B cell (primary cell): ENCODE measurements at regions not wholly inside any gene's neighbourhood (a gene's known extent, or its start where the extent isn't known, plus 50 kb on each side); places are given as distances from the start of the nearest gene placed in this dataset.

Source experiments
- ATAC-seq: fragments of 200-7000 bp; cut with Tn5 transposase; one replicate; pipeline ENCODE4 v1.10.0; 2021; ENCODE audit warnings: low read depth, mild to moderate bottlenecking, moderate number of reproducible peaks, moderate library complexity
- CTCF ChIA-PET: fragments of 350-600 bp; sonication (Branson Sonifier 250); formaldehyde crosslinking; loops from one replicate; lab custom pipeline; 2021; ENCODE audit warnings: antibody characterized with exemption, inconsistent platforms; lab: Charles Lee
- POLR2A ChIA-PET: fragments of 350-600 bp; sonication (Branson Sonifier 250); formaldehyde crosslinking; loops from one replicate; lab custom pipeline; 2021; ENCODE audit warnings: antibody characterized with exemption; lab: Charles Lee
- DNase-seq: peaks from one replicate; pipeline ENCODE4 v3.0.0; 2013
- H2AFZ ChIP-seq: 2 replicates; pipeline ENCODE4 v1.6.1; 2012; ENCODE audit warnings: mild to moderate bottlenecking, low read depth, low read length; ENCODE audit not compliant: insufficient read depth, poor library complexity, severe bottlenecking
- H3K27ac ChIP-seq, 2 donors: 1 replicate in 1 of 2; 2 replicates in 1 of 2; pipeline ENCODE4 v1.5.1; 2012 to 2013; ENCODE audit warnings: low read length in 2 of 2, mild to moderate bottlenecking in 2 of 2, moderate library complexity in 1 of 2
- H3K27me3 ChIP-seq, 4 experiments: fragments of 200-600 bp in 1 of 4; sonication (generic) in 1 of 4; replicated peaks in 1 of 4; 1 replicate in 2 of 4; 2 replicates in 2 of 4; pipeline versions ENCODE4 v1.6.1 to v1.7.0; 2013 to 2016; ENCODE audit warnings: low read length in 3 of 4, mild to moderate bottlenecking in 2 of 4, mixed read lengths in 1 of 4, moderate library complexity in 1 of 4; ENCODE audit not compliant: insufficient read depth in 4 of 4, control insufficient read depth in 3 of 4; ENCODE audit errors: control extremely low read depth in 1 of 4
- H3K36me3 ChIP-seq, 2 experiments: replicated peaks in 1 of 2; 1 replicate in 1 of 2; 2 replicates in 1 of 2; pipeline versions ENCODE4 v1.6.1 to v1.7.1; 2013; ENCODE audit warnings: low read length in 1 of 2; ENCODE audit not compliant: insufficient read depth in 2 of 2, control insufficient read depth in 1 of 2; ENCODE audit errors: control extremely low read depth in 1 of 2, extremely low read depth in 1 of 2
- H3K4me1 ChIP-seq, 2 donors: fragments of 200-600 bp in 1 of 2; sonication (generic) in 1 of 2; 1 replicate in 1 of 2; 2 replicates in 1 of 2; pipeline versions ENCODE4 v1.5.1 to v1.6.1; 2013 to 2017; ENCODE audit warnings: low read length in 2 of 2; ENCODE audit not compliant: control insufficient read depth in 2 of 2, insufficient read depth in 2 of 2
- H3K4me2 ChIP-seq: replicated peaks from 2 replicates; pipeline ENCODE3; 2012; ENCODE audit warnings: mild to moderate bottlenecking, low read depth, low read length; ENCODE audit not compliant: poor library complexity, severe bottlenecking
- H3K4me3 ChIP-seq, 5 experiments: fragments of 200-600 bp in 1 of 5; sonication (generic) in 1 of 5; 1 replicate in 3 of 5; 2 replicates in 2 of 5; pipeline versions ENCODE4 v1.5.1 to v1.7.0; 2011 to 2016; ENCODE audit warnings: low read length in 4 of 5, mild to moderate bottlenecking in 4 of 5, low read depth in 2 of 5, control low read depth in 1 of 5, moderate library complexity in 1 of 5; ENCODE audit not compliant: insufficient read depth in 1 of 5; ENCODE audit errors: control extremely low read depth in 1 of 5, extremely low read depth in 1 of 5
- H3K79me2 ChIP-seq: fragments of 200-600 bp; sonication (generic); one replicate; pipeline ENCODE4 v1.6.0; 2016; ENCODE audit warnings: low read length; ENCODE audit not compliant: control insufficient read depth, insufficient read depth
- H3K9ac ChIP-seq: fragments of 200-600 bp; sonication (generic); 2 replicates; pipeline ENCODE4 v1.6.1; 2017; ENCODE audit warnings: mild to moderate bottlenecking, low read length, moderate library complexity
- H3K9me3 ChIP-seq, 3 donors: one replicate each; pipeline versions ENCODE4 v1.6.1 to v1.7.1; 2013; ENCODE audit warnings: low read length in 2 of 3; ENCODE audit not compliant: control insufficient read depth in 2 of 3, insufficient read depth in 1 of 3; ENCODE audit errors: control extremely low read depth in 1 of 3
- H4K20me1 ChIP-seq: 2 replicates; pipeline ENCODE4 v1.6.0; 2012; ENCODE audit warnings: mild to moderate bottlenecking, low read length; ENCODE audit not compliant: insufficient read depth, control insufficient read depth, poor library complexity, severe bottlenecking
- H3K27ac Mint-ChIP-seq: one replicate; pipeline ENCODE4 v1.8.0; 2021; ENCODE audit warnings: mixed read lengths
- H3K27me3 Mint-ChIP-seq: one replicate; pipeline ENCODE4 v1.8.0; 2021; ENCODE audit warnings: mixed read lengths
- H3K4me1 Mint-ChIP-seq: one replicate; pipeline ENCODE4 v1.8.0; 2021; ENCODE audit warnings: mixed read lengths
- H3K4me3 Mint-ChIP-seq: one replicate; pipeline ENCODE4 v1.8.0; 2021; ENCODE audit warnings: mixed read lengths
- H3K9me3 Mint-ChIP-seq: one replicate; pipeline ENCODE4 v1.8.0; 2022; ENCODE audit warnings: mixed read lengths; ENCODE audit not compliant: insufficient read depth
- EZH2 ChIP-seq: IDR thresholded peaks from 2 replicates; pipeline ENCODE4 v1.6.1; 2012; ENCODE audit warnings: borderline replicate concordance, low read depth, mild to moderate bottlenecking, moderate library complexity, low read length; ENCODE audit not compliant: insufficient read depth, poor library complexity, severe bottlenecking
- WGBS: methylation state at CpG from one replicate; pipeline ENCODE4 v1.1.5; 2013; ENCODE audit warnings: missing lambda C conversion rate; ENCODE audit not compliant: insufficient coverage; 5-methylcytosine and 5-hydroxymethylcytosine counted together
- intact Hi-C: fragments of 100-400 bp; cut with micrococcal nuclease; formaldehyde crosslinking; loops from one replicate; pipeline ENCODE4 v1.10.0; 2022
- TF ChIP-seq, protein P1 (sequence below): fragments of 200-600 bp; IDR thresholded peaks from one replicate; pipeline ENCODE4 v1.8.0; 2022; ENCODE audit warnings: antibody characterized with exemption, mild to moderate bottlenecking

DNA sequence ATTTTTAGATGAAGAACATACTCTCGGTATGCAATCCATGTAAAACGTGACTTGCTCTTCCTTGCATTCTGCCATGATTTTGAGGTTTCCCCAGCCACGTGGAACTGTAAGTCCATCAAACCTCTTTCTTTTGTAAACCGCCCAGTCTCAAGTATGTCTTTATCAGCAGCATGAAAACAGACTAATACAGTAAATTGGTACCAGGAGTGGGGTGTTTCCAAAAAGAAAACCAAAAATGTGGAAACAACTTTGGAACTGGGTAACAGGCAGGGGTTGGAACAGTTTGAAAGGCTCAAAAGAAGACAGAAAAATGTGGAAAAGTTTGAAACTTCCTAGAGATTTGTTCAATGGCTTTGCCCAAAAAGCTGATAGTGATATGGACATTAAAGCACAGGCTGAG lies 1957.9 kb downstream of the SUCLG1 start:
- TF ChIP-seq, protein P1, sequence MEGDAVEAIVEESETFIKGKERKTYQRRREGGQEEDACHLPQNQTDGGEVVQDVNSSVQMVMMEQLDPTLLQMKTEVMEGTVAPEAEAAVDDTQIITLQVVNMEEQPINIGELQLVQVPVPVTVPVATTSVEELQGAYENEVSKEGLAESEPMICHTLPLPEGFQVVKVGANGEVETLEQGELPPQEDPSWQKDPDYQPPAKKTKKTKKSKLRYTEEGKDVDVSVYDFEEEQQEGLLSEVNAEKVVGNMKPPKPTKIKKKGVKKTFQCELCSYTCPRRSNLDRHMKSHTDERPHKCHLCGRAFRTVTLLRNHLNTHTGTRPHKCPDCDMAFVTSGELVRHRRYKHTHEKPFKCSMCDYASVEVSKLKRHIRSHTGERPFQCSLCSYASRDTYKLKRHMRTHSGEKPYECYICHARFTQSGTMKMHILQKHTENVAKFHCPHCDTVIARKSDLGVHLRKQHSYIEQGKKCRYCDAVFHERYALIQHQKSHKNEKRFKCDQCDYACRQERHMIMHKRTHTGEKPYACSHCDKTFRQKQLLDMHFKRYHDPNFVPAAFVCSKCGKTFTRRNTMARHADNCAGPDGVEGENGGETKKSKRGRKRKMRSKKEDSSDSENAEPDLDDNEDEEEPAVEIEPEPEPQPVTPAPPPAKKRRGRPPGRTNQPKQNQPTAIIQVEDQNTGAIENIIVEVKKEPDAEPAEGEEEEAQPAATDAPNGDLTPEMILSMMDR, result no peak
- no peak for TF ChIP-seq EZH2
- H3K4me3 ChIP-seq, result no peak overlapping the region
- intact Hi-C loops, result no loop called here
- H3K27me3 Mint-ChIP-seq, result no peaks in the 10 kb centered on the region
- ATAC-seq (no peak), DNase-seq (no peak)
- H3K9ac ChIP-seq, result no peak overlapping the region
- no peaks in the 10 kb centered on the region for H3K27me3 ChIP-seq
- no peaks in the 10 kb centered on the region for H3K36me3 ChIP-seq
- no peaks in the 10 kb centered on the region for H3K4me1 ChIP-seq
- H3K4me2 ChIP-seq, result no peak overlapping the region
- CTCF ChIA-PET, result no interaction called here
- peaks cover 0 to 17% (median 3%) of the 10 kb centered on the region in 3 donors for H3K9me3 ChIP-seq
- H3K4me3 Mint-ChIP-seq, result no peak overlapping the region
- no peak overlapping the region for H3K27ac Mint-ChIP-seq
- peaks cover 30% of the 10 kb centered on the region for H3K9me3 Mint-ChIP-seq
- H3K79me2 ChIP-seq, result no peaks in the 10 kb centered on the region
- no peaks in the 10 kb centered on the region for H3K4me1 Mint-ChIP-seq
- H3K27ac ChIP-seq, result no peak overlapping the region
- 100% methylated on average over 2 of the region's 4 CpGs for WGBS
- POLR2A ChIA-PET, result no interaction called here
- no peak overlapping the region for H2AFZ ChIP-seq
- no peaks in the 10 kb centered on the region for H4K20me1 ChIP-seq

DNA sequence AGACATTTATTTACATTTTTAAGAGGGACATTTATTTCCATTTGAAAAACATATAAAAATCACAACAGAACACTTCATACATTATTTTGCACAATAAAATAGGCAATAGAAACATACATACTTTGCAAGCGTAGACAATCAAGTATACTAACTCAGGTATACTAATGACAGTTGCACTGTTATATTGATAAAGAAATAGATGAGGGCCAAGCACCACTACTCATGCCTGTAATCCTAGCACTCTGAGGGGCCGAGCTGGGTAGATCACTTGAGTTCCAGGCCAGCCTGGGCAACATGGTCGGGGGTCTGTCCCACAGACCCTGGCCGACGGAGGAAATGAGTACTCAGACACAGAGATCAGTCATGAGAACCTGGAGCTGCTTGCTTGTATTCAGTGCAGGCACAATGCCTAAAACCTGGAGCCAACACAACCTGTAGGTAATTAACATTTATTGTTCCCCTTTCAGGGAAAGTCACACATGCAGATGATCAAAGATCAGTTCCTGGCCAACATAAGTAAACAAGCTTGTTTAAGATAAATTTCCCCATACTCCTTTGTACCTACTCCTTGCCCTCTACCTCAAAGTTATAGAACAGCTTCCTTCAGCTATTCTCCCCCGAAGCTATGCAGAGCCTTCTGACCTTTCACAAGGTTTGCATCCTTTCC lies 1960.2 kb downstream of the SUCLG1 start:
- DNase-seq (no peak), ATAC-seq (no peak)
- Mint-ChIP-seq H3K4me1 (no peaks in the 10 kb centered on the region), H3K27ac (no peak overlapping the region), H3K4me3 (no peak overlapping the region), H3K9me3 (peaks cover 30% of the 10 kb centered on the region), H3K27me3 (no peaks in the 10 kb centered on the region)
- Histone ChIP-seq H3K79me2 (no peaks in the 10 kb centered on the region), H3K4me3 (no peak overlapping the region), H3K27ac (no peak overlapping the region), H3K27me3 (no peaks in the 10 kb centered on the region), H3K4me1 (no peaks in the 10 kb centered on the region), H3K36me3 (no peaks in the 10 kb centered on the region), H2AFZ (no peak overlapping the region), H3K9me3 (peaks cover 0 to 14% (median 3%) of the 10 kb centered on the region in 3 donors), H3K4me2 (no peak overlapping the region), H4K20me1 (no peaks in the 10 kb centered on the region), H3K9ac (no peak overlapping the region)
- TF ChIP-seq, protein P1, result no peak
- TF ChIP-seq EZH2, result no peak
- ChIA-PET POLR2A (no interaction called here), CTCF (no interaction called here)
- intact Hi-C loops, result no loop called here
- 66% methylated on average over 5 of the region's 6 CpGs for WGBS
